Fibroblast of lung (primary cell): ENCODE measurements at regions not wholly inside any gene's neighbourhood (a gene's known extent, or its start where the extent isn't known, plus 50 kb on each side); places are given as distances from the start of the nearest gene placed in this dataset.
A peak's percentile ranks its signal among the peaks of the same experiment; 100 is the strongest.

ENCODE experiments used
- DNase-seq, 2 donors: peaks; one replicate each; pipeline versions ENCODE4 v3.0.0 to v3.0.0-alpha.2; 2010; ENCODE audit warnings: low read depth in 2 of 2
- H2AFZ ChIP-seq: 2 replicates; pipeline ENCODE4 v1.5.1; 2012; ENCODE audit warnings: low read length, control low read depth, inconsistent platforms
- H3K27ac ChIP-seq: 2 replicates; pipeline ENCODE4 v1.5.1; 2011; ENCODE audit warnings: low read length, control low read depth; ENCODE audit not compliant: insufficient read depth
- H3K27me3 ChIP-seq: 2 replicates; pipeline ENCODE4 v1.5.1; 2011; ENCODE audit warnings: mild to moderate bottlenecking, low read length; ENCODE audit not compliant: control insufficient read depth, insufficient read depth
- H3K36me3 ChIP-seq: 2 replicates; pipeline ENCODE4 v1.5.1; 2011; ENCODE audit warnings: low read length; ENCODE audit not compliant: control insufficient read depth, insufficient read depth
- H3K4me1 ChIP-seq: 2 replicates; pipeline ENCODE4 v1.5.1; 2011; ENCODE audit warnings: low read length; ENCODE audit not compliant: control insufficient read depth, insufficient read depth; ENCODE audit errors: extremely low read depth
- H3K4me2 ChIP-seq: 2 replicates; pipeline ENCODE4 v1.5.1; 2011; ENCODE audit warnings: low read length, control low read depth; ENCODE audit not compliant: insufficient read depth; ENCODE audit errors: extremely low read depth
- H3K4me3 ChIP-seq, 4 experiments: fragments of 200-600 bp in 1 of 4; sonication (generic) in 1 of 4; replicated peaks in 1 of 4; 2 replicates each; pipeline ENCODE4 v1.5.1; 2011 to 2016; ENCODE audit warnings: low read length in 4 of 4, low read depth in 3 of 4, mild to moderate bottlenecking in 3 of 4, control low read depth in 2 of 4, inconsistent platforms in 1 of 4, mixed read lengths in 1 of 4; ENCODE audit not compliant: insufficient read depth in 1 of 4; ENCODE audit errors: control extremely low read depth in 1 of 4
- H3K79me2 ChIP-seq: 2 replicates; pipeline ENCODE4 v1.5.1; 2012; ENCODE audit warnings: mild to moderate bottlenecking, low read length, inconsistent platforms; ENCODE audit not compliant: control insufficient read depth, insufficient read depth
- H3K9ac ChIP-seq: 2 replicates; pipeline ENCODE4 v1.5.1; 2011; ENCODE audit warnings: mild to moderate bottlenecking, low read length, control low read depth; ENCODE audit not compliant: insufficient read depth
- H3K9me3 ChIP-seq: 2 replicates; pipeline ENCODE4 v1.5.1; 2012; ENCODE audit warnings: low read depth, low read length; ENCODE audit not compliant: control insufficient read depth, insufficient read depth
- H4K20me1 ChIP-seq: 2 replicates; pipeline ENCODE4 v1.5.1; 2011; ENCODE audit warnings: low read length; ENCODE audit not compliant: control insufficient read depth, insufficient read depth; ENCODE audit errors: extremely low read depth
- CTCF ChIP-seq, 2 donors: IDR thresholded peaks in 1 of 2; conservative IDR thresholded peaks in 1 of 2; 1 replicate in 1 of 2; 2 replicates in 1 of 2; pipeline ENCODE4 v1.5.1; 2011 to 2012; ENCODE audit warnings: low read length in 2 of 2, control low read depth in 1 of 2, inconsistent platforms in 1 of 2, low read depth in 1 of 2, mild to moderate bottlenecking in 1 of 2
- EZH2 ChIP-seq: IDR thresholded peaks from 2 replicates; pipeline ENCODE4 v1.5.1; 2012; ENCODE audit warnings: low read length, control low read depth, mild to moderate bottlenecking; ENCODE audit errors: missing control alignments

GRCh38 chr6:22115559-22115958 is 181.3 kb downstream of the PRL start:
- no peak overlapping the region for H3K27ac ChIP-seq
- H3K79me2 ChIP-seq = no peaks in the 10 kb centered on the region
- H2AFZ ChIP-seq = no peak overlapping the region
- H3K36me3 ChIP-seq = no peaks in the 10 kb centered on the region
- no peaks in the 10 kb centered on the region for H3K27me3 ChIP-seq
- H3K4me2 ChIP-seq = no peak overlapping the region
- no peak overlapping the region for H3K4me3 ChIP-seq
- no peak for DNase-seq
- H3K4me1 ChIP-seq = peaks cover 3% of the 10 kb centered on the region
- H4K20me1 ChIP-seq = no peaks in the 10 kb centered on the region
- no peak for TF ChIP-seq CTCF (conservative IDR thresholded peaks at IDR 0.05 in 1 of 2, IDR thresholded peaks at IDR 0.05 in 1 of 2; ENCODE audit: low read depth in 1 of 2, low read length in 2 of 2)
- TF ChIP-seq EZH2 = no peak
- H3K9ac ChIP-seq = no peak overlapping the region
- H3K9me3 ChIP-seq = no peaks in the 10 kb centered on the region

DNA sequence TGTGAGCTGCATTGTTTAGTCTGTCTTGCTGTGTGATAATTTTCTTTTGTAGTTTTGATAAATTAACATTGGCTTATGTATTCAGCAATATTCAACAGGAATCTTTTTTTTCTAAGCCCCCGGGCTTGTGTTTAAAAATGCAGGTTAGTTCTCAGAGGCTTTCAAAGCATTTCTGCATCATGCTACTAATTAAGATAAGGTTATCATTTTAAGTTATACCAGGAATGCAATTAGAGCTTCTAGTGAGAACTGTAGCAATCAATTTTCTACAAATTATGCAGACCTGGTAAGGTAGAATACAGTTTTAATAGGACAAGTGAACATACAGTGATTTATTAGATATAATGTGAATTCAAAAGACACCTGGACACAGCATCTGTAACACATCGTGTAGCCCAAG is 179.2 kb downstream of the PRL start:
- TF ChIP-seq CTCF (conservative IDR thresholded peaks at IDR 0.05 in 1 of 2, IDR thresholded peaks at IDR 0.05 in 1 of 2; ENCODE audit: low read depth in 1 of 2, low read length in 2 of 2) (no peak), EZH2 (no peak)
- no peak for DNase-seq

DNA sequence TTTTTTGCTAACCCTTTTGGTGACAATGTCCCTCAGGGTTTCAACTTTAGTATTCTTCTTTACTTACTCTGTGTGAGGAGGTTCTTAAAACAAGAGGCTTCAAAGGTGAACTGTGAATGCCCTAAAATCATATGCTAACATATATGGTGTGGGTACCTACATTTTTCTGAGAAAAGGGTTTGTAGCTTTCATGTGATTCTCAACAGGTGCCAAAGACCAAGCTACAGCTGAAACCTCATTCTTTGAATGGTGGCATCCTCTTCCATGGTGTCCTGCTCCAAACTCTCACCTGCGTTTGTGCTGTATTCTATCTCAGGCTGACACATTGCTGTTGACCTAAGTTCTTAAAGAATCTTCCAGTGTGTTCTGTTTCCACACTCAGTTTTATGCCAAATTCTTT is 177.3 kb downstream of the PRL start:
- Histone ChIP-seq H3K4me2 (no peak overlapping the region), H3K27ac (no peak overlapping the region), H3K79me2 (no peaks in the 10 kb centered on the region), H3K27me3 (no peaks in the 10 kb centered on the region), H4K20me1 (no peaks in the 10 kb centered on the region), H3K4me1 (no peaks in the 10 kb centered on the region), H3K4me3 (no peak overlapping the region), H3K36me3 (no peaks in the 10 kb centered on the region), H2AFZ (no peak overlapping the region), H3K9me3 (no peaks in the 10 kb centered on the region), H3K9ac (no peak overlapping the region)
- no peak for TF ChIP-seq CTCF (conservative IDR thresholded peaks at IDR 0.05 in 1 of 2, IDR thresholded peaks at IDR 0.05 in 1 of 2; ENCODE audit: low read depth in 1 of 2, low read length in 2 of 2)
- TF ChIP-seq EZH2 = no peak
- peak in 1 of 2 donors; percentile 44 for DNase-seq

More for the DNA sequence above, 179.2 kb downstream of the PRL start:
- H3K4me1 ChIP-seq = peaks cover 3% of the 10 kb centered on the region
- no peaks in the 10 kb centered on the region for H3K36me3 ChIP-seq
- H3K9ac ChIP-seq = no peak overlapping the region
- H3K79me2 ChIP-seq = no peaks in the 10 kb centered on the region
- H3K9me3 ChIP-seq = no peaks in the 10 kb centered on the region
- H3K4me3 ChIP-seq = no peak overlapping the region
- no peak overlapping the region for H2AFZ ChIP-seq
- H3K27me3 ChIP-seq = no peaks in the 10 kb centered on the region
- no peak overlapping the region for H3K27ac ChIP-seq
- H4K20me1 ChIP-seq = no peaks in the 10 kb centered on the region
- H3K4me2 ChIP-seq = no peak overlapping the region
